Upper lobe of right lung (tissue), 1 donor: ENCODE measurements at regions not wholly inside any gene's neighbourhood (a gene's known extent, or its start where the extent isn't known, plus 50 kb on each side); places are given as distances from the start of the nearest gene placed in this dataset.

ENCODE experiments used
- ATAC-seq: fragments of 200-7000 bp; cut with Tn5 transposase; one replicate; pipeline ENCODE4 v1.9.1; 2020; ENCODE audit warnings: mild to moderate bottlenecking, moderate library complexity
- DNase-seq: peaks from one replicate; pipeline ENCODE4 v3.0.0-alpha.2; 2020
- H3K27ac ChIP-seq: fragments of 200-600 bp; one replicate; pipeline ENCODE4 v1.8.0; 2022
- H3K27me3 ChIP-seq: fragments of 200-600 bp; one replicate; pipeline ENCODE4 v1.8.0; 2022; ENCODE audit warnings: mild to moderate bottlenecking
- H3K36me3 ChIP-seq: fragments of 200-600 bp; one replicate; pipeline ENCODE4 v1.8.0; 2022
- H3K4me1 ChIP-seq: fragments of 200-600 bp; one replicate; pipeline ENCODE4 v1.8.0; 2022
- H3K4me3 ChIP-seq: fragments of 200-600 bp; one replicate; pipeline ENCODE4 v1.8.0; 2022; ENCODE audit warnings: mild to moderate bottlenecking
- H3K9me3 ChIP-seq: fragments of 200-600 bp; one replicate; pipeline ENCODE4 v1.8.0; 2022
- intact Hi-C: fragments of 100-400 bp; cut with DNase I; formaldehyde crosslinking; loops from one replicate; pipeline ENCODE4 v1.11.0; 2022
- TF ChIP-seq, protein P1 (sequence below): fragments of 200-600 bp; IDR thresholded peaks from one replicate; pipeline ENCODE4 v1.8.0; 2022; ENCODE audit warnings: antibody characterized with exemption
- donor health status: DM: no; HTN: yes; CAD: no; lungs with severe emphysema.

DNA sequence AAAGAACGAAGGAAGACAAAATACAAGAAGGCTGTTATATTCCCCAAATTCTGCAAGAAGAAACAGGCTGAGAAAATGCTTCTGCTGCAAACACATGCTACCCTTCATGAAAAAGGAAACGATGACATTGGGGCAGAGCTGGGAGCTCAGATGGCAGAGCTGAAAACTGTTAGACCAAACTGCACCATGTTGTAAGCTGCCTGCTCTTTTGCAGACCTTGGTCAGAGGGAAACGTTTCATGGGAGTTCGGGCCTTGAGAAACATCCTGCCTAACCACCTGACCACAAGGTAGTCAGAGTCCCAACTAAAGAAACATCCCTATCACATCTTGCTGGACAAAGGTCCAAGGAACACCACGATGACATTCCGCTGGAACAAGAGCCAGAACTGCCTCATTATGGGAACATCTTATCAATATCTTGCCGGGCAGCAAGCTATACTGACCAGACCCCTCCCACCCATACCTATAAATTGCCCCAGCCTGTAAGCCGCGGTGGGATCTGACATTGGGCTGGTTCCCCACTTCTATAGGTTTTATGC, 110.7 kb upstream of the CTSC start:
- H3K36me3 ChIP-seq: no peaks in the 10 kb centered on the region
- no peaks in the 10 kb centered on the region for H3K27me3 ChIP-seq
- intact Hi-C loops: no loop called here
- H3K4me1 ChIP-seq: no peaks in the 10 kb centered on the region
- H3K27ac ChIP-seq: no peak overlapping the region
- TF ChIP-seq, protein P1, sequence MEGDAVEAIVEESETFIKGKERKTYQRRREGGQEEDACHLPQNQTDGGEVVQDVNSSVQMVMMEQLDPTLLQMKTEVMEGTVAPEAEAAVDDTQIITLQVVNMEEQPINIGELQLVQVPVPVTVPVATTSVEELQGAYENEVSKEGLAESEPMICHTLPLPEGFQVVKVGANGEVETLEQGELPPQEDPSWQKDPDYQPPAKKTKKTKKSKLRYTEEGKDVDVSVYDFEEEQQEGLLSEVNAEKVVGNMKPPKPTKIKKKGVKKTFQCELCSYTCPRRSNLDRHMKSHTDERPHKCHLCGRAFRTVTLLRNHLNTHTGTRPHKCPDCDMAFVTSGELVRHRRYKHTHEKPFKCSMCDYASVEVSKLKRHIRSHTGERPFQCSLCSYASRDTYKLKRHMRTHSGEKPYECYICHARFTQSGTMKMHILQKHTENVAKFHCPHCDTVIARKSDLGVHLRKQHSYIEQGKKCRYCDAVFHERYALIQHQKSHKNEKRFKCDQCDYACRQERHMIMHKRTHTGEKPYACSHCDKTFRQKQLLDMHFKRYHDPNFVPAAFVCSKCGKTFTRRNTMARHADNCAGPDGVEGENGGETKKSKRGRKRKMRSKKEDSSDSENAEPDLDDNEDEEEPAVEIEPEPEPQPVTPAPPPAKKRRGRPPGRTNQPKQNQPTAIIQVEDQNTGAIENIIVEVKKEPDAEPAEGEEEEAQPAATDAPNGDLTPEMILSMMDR: no peak
- no peaks in the 10 kb centered on the region for H3K9me3 ChIP-seq
- no peak overlapping the region for H3K4me3 ChIP-seq
- DNase-seq (no peak), ATAC-seq (no peak)

DNA sequence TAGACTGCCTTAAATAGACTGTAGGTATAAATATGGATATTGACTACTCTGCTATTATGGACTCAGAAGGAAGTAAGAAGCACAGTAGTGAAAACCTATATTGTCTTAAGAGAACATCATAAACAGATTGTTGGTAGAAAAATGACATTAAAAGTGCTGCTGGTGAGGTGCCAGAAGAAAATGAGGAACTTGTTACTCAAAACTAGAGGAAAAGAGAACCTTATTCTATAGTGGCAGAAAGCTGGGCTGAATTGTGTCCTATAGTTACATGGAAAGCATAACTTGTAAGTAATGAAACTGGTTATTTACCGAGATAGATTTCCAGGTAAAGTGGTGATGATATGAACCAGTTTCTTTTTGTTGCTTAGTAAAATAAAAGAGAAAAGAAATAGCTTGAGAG, 109.7 kb upstream of the CTSC start:
- no peak for DNase-seq
- H3K9me3 ChIP-seq: no peaks in the 10 kb centered on the region
- no peak for ATAC-seq
- H3K27me3 ChIP-seq: no peaks in the 10 kb centered on the region
- TF ChIP-seq, protein P1: no peak
- intact Hi-C loops: no loop called here
- no peaks in the 10 kb centered on the region for H3K36me3 ChIP-seq
- H3K4me1 ChIP-seq: no peaks in the 10 kb centered on the region
- H3K4me3 ChIP-seq: no peak overlapping the region
- no peak overlapping the region for H3K27ac ChIP-seq

DNA sequence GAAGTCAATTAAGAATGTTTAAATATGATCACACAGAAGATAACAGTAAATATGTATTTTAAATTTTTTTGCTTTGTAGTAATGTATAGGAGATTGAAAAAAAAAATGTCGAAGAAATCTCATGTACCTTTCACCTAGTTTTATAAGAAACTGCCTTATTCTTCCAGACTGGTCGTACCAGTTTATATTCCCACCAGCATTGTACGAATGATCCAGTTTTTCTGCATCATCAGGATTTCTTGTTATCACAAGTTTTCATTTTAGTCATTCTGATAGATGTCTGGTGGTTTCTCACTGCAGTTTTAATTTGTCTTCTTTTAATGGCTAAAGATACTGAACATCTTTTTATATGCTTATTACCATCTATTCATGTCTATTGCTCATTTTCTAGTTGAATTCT, 101.8 kb upstream of the CTSC start:
- Histone ChIP-seq H3K27ac (no peak overlapping the region), H3K4me3 (no peak overlapping the region), H3K27me3 (no peaks in the 10 kb centered on the region), H3K4me1 (no peaks in the 10 kb centered on the region), H3K9me3 (no peaks in the 10 kb centered on the region), H3K36me3 (no peaks in the 10 kb centered on the region)
- TF ChIP-seq, protein P1: no peak
- ATAC-seq (no peak), DNase-seq (no peak)
- intact Hi-C loops: no loop called here

DNA sequence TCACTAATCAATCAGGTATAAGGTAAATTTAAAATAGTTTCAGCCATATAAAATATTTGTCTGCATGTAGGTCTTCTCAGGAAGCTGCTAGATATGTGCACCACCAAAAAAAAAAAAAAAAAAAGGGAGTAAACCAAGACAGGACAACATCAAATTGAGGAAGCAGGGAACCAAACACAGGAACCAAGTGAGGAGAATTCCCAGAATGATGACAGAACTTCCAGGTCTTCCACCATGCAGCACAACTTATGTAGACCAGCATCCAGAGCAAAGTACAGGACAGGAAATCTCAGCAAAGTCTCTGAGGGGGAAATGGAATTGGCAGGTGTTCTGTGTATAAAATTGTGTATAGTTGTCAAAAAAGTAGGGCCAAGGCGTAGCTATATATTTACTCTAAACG, 101.2 kb upstream of the CTSC start:
- TF ChIP-seq, protein P1: no peak
- Histone ChIP-seq H3K4me1 (no peaks in the 10 kb centered on the region), H3K9me3 (no peaks in the 10 kb centered on the region), H3K27ac (no peak overlapping the region), H3K4me3 (no peak overlapping the region), H3K36me3 (no peaks in the 10 kb centered on the region), H3K27me3 (no peaks in the 10 kb centered on the region)
- DNase-seq (no peak), ATAC-seq (no peak)
- intact Hi-C loops: no loop called here

DNA sequence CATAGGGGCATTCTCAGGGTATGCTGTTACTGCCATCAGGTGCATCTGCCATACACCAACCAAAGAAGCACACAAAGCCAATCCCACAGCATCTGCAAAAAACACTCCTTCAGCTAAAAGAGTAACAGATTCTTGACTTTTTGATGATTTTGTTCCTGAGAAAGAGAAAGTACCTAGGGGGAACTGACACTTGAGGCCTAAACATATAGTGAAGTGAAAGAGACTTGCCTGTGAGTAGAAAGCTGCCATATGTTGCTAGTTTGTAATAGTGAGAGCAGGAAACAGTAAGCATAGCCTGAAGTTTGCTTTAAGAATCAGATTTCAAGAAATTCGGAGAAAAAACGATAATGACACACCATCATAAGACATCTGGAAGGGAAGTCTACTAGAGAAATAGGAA, 97.9 kb upstream of the CTSC start:
- no peaks in the 10 kb centered on the region for H3K27me3 ChIP-seq
- H3K4me3 ChIP-seq: no peak overlapping the region
- intact Hi-C loops: no loop called here
- H3K36me3 ChIP-seq: no peaks in the 10 kb centered on the region
- no peaks in the 10 kb centered on the region for H3K4me1 ChIP-seq
- TF ChIP-seq, protein P1: no peak
- DNase-seq (no peak), ATAC-seq (no peak)
- no peaks in the 10 kb centered on the region for H3K9me3 ChIP-seq
- no peak overlapping the region for H3K27ac ChIP-seq

DNA sequence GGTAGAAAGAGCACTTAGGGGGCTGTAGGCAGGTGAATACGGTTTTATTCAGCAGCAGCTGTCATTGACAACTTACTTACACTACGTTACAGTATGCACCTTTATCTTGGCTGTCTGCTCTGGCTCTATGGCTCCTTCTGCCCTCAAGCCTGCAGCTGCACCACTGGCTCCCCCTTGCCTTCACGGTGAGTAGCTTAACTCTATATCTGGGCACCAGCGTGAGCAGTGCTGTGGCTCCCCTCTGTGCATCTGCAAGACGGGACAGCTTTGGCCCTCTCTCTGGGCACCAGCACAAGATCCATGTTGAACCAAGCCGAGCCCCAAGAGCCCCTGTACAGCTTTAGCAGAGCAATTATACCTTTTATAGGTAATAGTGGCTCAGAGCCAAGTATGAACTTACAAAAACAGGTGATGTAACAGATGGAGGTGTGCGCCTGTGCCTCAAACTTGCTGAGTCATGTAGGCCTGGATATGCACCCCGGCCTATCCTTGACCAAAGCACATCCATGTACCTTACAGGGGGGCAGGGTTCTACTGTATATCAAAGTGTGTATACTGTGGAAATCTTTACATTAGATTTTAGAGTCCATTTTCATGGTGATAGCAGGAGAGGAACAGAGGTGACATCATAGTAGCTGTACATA, 96.9 kb upstream of the CTSC start:
- no peak overlapping the region for H3K4me3 ChIP-seq
- no peak overlapping the region for H3K27ac ChIP-seq
- H3K4me1 ChIP-seq: no peaks in the 10 kb centered on the region
- no peaks in the 10 kb centered on the region for H3K27me3 ChIP-seq
- no peaks in the 10 kb centered on the region for H3K36me3 ChIP-seq
- TF ChIP-seq, protein P1: no peak
- H3K9me3 ChIP-seq: no peaks in the 10 kb centered on the region
- DNase-seq (no peak), ATAC-seq (peak; percentile 35)
- intact Hi-C loops: no loop called here
